Osteocyte (in vitro differentiated cells): ENCODE measurements at regions not wholly inside any gene's neighbourhood (a gene's known extent, or its start where the extent isn't known, plus 50 kb on each side); places are given as distances from the start of the nearest gene placed in this dataset.

Experiments
- DNase-seq: peaks from one replicate; pipeline ENCODE4 v3.0.0; 2021; ENCODE audit warnings: mixed read lengths; ENCODE audit not compliant: unreplicated experiment; ENCODE audit errors: extremely low spot score
- H3K27ac Mint-ChIP-seq: one replicate; pipeline ENCODE4 v1.8.0; 2021; ENCODE audit warnings: mild to moderate bottlenecking, mixed read lengths; ENCODE audit not compliant: unreplicated experiment
- H3K27me3 Mint-ChIP-seq: one replicate; pipeline ENCODE4 v1.8.0; 2021; ENCODE audit warnings: mixed read lengths; ENCODE audit not compliant: unreplicated experiment
- H3K36me3 Mint-ChIP-seq: one replicate; pipeline ENCODE4 v1.8.0; 2021; ENCODE audit warnings: mixed read lengths; ENCODE audit not compliant: unreplicated experiment
- H3K4me1 Mint-ChIP-seq: one replicate; pipeline ENCODE4 v1.8.0; 2021; ENCODE audit warnings: mixed read lengths; ENCODE audit not compliant: unreplicated experiment
- H3K4me3 Mint-ChIP-seq: one replicate; pipeline ENCODE4 v1.8.0; 2021; ENCODE audit warnings: mild to moderate bottlenecking, moderate library complexity, mixed read lengths; ENCODE audit not compliant: unreplicated experiment
- H3K9me3 Mint-ChIP-seq: one replicate; pipeline ENCODE4 v1.8.0; 2021; ENCODE audit warnings: mixed read lengths; ENCODE audit not compliant: unreplicated experiment
- CTCF ChIP-seq: fragments of 200-600 bp; sonication (generic); IDR thresholded peaks from 2 replicates; pipeline ENCODE4 v1.5.0; 2021; ENCODE audit warnings: antibody characterized with exemption, mild to moderate bottlenecking, moderate library complexity

- no peaks in the 10 kb centered on the region for H3K27me3 Mint-ChIP-seq
- H3K36me3 Mint-ChIP-seq = no peaks in the 10 kb centered on the region
- peaks cover 13% of the 10 kb centered on the region for H3K9me3 Mint-ChIP-seq
- no peak for DNase-seq
- H3K4me1 Mint-ChIP-seq = no peaks in the 10 kb centered on the region
- H3K27ac Mint-ChIP-seq = no peak overlapping the region
- no peak for TF ChIP-seq CTCF
- H3K4me3 Mint-ChIP-seq = no peak overlapping the region
Measured at GRCh38 chr9:27714388-27714787, 141.1 kb upstream of the C9orf72 start.

- no peaks in the 10 kb centered on the region for H3K27me3 Mint-ChIP-seq
- H3K4me1 Mint-ChIP-seq = no peaks in the 10 kb centered on the region
- H3K4me3 Mint-ChIP-seq = no peak overlapping the region
- no peak for TF ChIP-seq CTCF
- H3K27ac Mint-ChIP-seq = no peak overlapping the region
- peaks cover 7% of the 10 kb centered on the region for H3K9me3 Mint-ChIP-seq
- no peak for DNase-seq
- no peaks in the 10 kb centered on the region for H3K36me3 Mint-ChIP-seq
Measured at GRCh38 chr9:27715651-27716050, 142.4 kb upstream of the C9orf72 start.

- no peaks in the 10 kb centered on the region for H3K9me3 Mint-ChIP-seq
- H3K4me3 Mint-ChIP-seq = no peak overlapping the region
- no peaks in the 10 kb centered on the region for H3K4me1 Mint-ChIP-seq
- no peak overlapping the region for H3K27ac Mint-ChIP-seq
- TF ChIP-seq CTCF = no peak
- DNase-seq = no peak
- no peaks in the 10 kb centered on the region for H3K36me3 Mint-ChIP-seq
- peaks cover 9% of the 10 kb centered on the region for H3K27me3 Mint-ChIP-seq
Measured at GRCh38 chr9:27717991-27718390, 144.7 kb upstream of the C9orf72 start.

GRCh38 chr9:27719711-27720110 lies 146.4 kb upstream of the C9orf72 start:
- no peak for DNase-seq
- TF ChIP-seq CTCF = no peak
- Mint-ChIP-seq H3K9me3 (no peaks in the 10 kb centered on the region), H3K4me1 (no peaks in the 10 kb centered on the region), H3K27me3 (peaks cover 9% of the 10 kb centered on the region), H3K4me3 (no peak overlapping the region), H3K36me3 (no peaks in the 10 kb centered on the region), H3K27ac (no peak overlapping the region)

- H3K27me3 Mint-ChIP-seq = peaks cover 9% of the 10 kb centered on the region
- H3K4me1 Mint-ChIP-seq = no peaks in the 10 kb centered on the region
- H3K9me3 Mint-ChIP-seq = no peaks in the 10 kb centered on the region
- H3K36me3 Mint-ChIP-seq = no peaks in the 10 kb centered on the region
- no peak for TF ChIP-seq CTCF
- H3K4me3 Mint-ChIP-seq = no peak overlapping the region
- no peak for DNase-seq
- no peak overlapping the region for H3K27ac Mint-ChIP-seq
Measured at GRCh38 chr9:27722866-27723265, 149.6 kb upstream of the C9orf72 start.
